ENCODE measurements at regions not wholly inside any gene's neighbourhood (a gene's known extent, or its start where the extent isn't known, plus 50 kb on each side); places are given as distances from the start of the nearest gene placed in this dataset.

- TF ChIP-seq CTCF (IDR thresholded peaks at IDR 0.05), result no peak
- TF ChIP-seq ZFX (IDR thresholded peaks at IDR 0.05; ENCODE audit: borderline replicate concordance), result no peak
These were observed 51.5 kb upstream of the MTNR1B start for GRCh38 chr11:92917927-92918326.
